OCI-LY1 (cell line): ENCODE measurements at regions not wholly inside any gene's neighbourhood (a gene's known extent, or its start where the extent isn't known, plus 50 kb on each side); places are given as distances from the start of the nearest gene placed in this dataset.

Source experiments
- H2AFZ ChIP-seq: fragments of 200-600 bp; sonication (generic), shearing (Covaris generic); 2 replicates; pipeline ENCODE4 v1.6.0; 2014; ENCODE audit warnings: antibody characterized with exemption, mild to moderate bottlenecking, low read length
- H3F3A ChIP-seq: fragments of 200-600 bp; sonication (generic), shearing (Covaris generic); 2 replicates; pipeline ENCODE4 v1.6.0; 2014; ENCODE audit warnings: mild to moderate bottlenecking, antibody characterized with exemption, low read length, moderate library complexity; ENCODE audit not compliant: insufficient read depth
- H3K27ac ChIP-seq: fragments of 200-600 bp; sonication (generic); 2 replicates; pipeline ENCODE4 v1.5.1; 2014; ENCODE audit warnings: low read length, mixed run types, mild to moderate bottlenecking, low read depth; ENCODE audit not compliant: poor library complexity, severe bottlenecking
- H3K27me3 ChIP-seq: fragments of 200-600 bp; sonication (generic); 2 replicates; pipeline ENCODE4 v1.6.0; 2014; ENCODE audit warnings: antibody characterized with exemption, mild to moderate bottlenecking, low read length, moderate library complexity; ENCODE audit not compliant: insufficient read depth
- H3K36me3 ChIP-seq: fragments of 200-600 bp; sonication (generic); 2 replicates; pipeline ENCODE4 v1.6.1; 2014; ENCODE audit warnings: mild to moderate bottlenecking, antibody characterized with exemption, low read length, moderate library complexity, mixed read lengths; ENCODE audit not compliant: insufficient read depth
- H3K4me1 ChIP-seq: fragments of 200-600 bp; sonication (generic); 2 replicates; pipeline ENCODE4 v1.5.1; 2014; ENCODE audit warnings: mild to moderate bottlenecking, low read length, moderate library complexity; ENCODE audit not compliant: insufficient read depth, severe bottlenecking
- H3K4me2 ChIP-seq: fragments of 200-600 bp; sonication (generic), shearing (Covaris generic); 2 replicates; pipeline ENCODE4 v1.6.1; 2014; ENCODE audit warnings: low read length
- H3K4me3 ChIP-seq: fragments of 200-600 bp; sonication (generic); 2 replicates; pipeline ENCODE4 v1.5.1; 2014; ENCODE audit warnings: low read length, low read depth, mild to moderate bottlenecking, mixed read lengths; ENCODE audit not compliant: poor library complexity, severe bottlenecking
- H3K79me2 ChIP-seq: fragments of 200-600 bp; shearing (Covaris generic); 2 replicates; pipeline ENCODE4 v1.6.1; 2016; ENCODE audit warnings: mixed run types, low read length, mixed read lengths; ENCODE audit not compliant: insufficient read depth
- H3K9ac ChIP-seq: fragments of 200-600 bp; sonication (generic), shearing (Covaris generic); 2 replicates; pipeline ENCODE4 v1.6.1; 2014; ENCODE audit warnings: mild to moderate bottlenecking, low read length, mixed read lengths
- H3K9me2 ChIP-seq: fragments of 200-600 bp; sonication (generic), shearing (Covaris generic); 2 replicates; pipeline ENCODE4 v1.6.1; 2014; ENCODE audit warnings: low read depth, mild to moderate bottlenecking, low read length, mixed read lengths
- H3K9me3 ChIP-seq: fragments of 200-600 bp; shearing (Covaris generic); 2 replicates; pipeline ENCODE4 v1.6.1; 2014; ENCODE audit warnings: low read length, mixed read lengths
- H4K20me1 ChIP-seq: fragments of 200-600 bp; sonication (generic), shearing (Covaris generic); 2 replicates; pipeline ENCODE4 v1.6.0; 2016; ENCODE audit warnings: mild to moderate bottlenecking, low read length; ENCODE audit not compliant: insufficient read depth
- EZH2 ChIP-seq: fragments of 200-600 bp; sonication (generic), shearing (Covaris generic); IDR thresholded peaks from 2 replicates; pipeline ENCODE4 v1.8.0; 2017; ENCODE audit warnings: borderline replicate concordance, mixed run types, mild to moderate bottlenecking, antibody characterized with exemption, low read length, moderate library complexity, mixed read lengths
- TF ChIP-seq, protein P1 (sequence below): fragments of 200-600 bp; sonication (generic), shearing (Covaris generic); IDR thresholded peaks from 2 replicates; pipeline ENCODE4 v1.5.1; 2017; ENCODE audit warnings: mild to moderate bottlenecking, antibody characterized with exemption, low read length, moderate library complexity, mixed read lengths

DNA sequence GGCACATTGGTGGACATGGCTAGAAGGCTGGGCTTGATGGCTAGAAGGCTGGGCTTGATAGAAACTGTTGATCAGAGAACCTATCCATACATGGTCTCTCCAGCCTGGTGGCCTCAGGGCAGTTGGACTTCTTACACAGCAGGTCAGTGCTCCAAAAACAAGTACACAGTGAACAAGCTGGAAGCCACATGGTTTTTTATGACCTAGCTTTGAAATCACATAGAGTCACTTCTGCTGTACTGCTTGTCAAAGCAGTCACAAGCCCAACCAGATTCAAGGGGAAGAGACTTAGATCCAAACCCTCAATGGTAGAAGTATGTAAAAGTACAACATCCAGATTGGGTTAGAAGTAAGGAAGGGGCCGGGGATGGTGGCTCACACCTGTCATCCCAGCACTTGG is 89.4 kb upstream of the HES1 start:
- Histone ChIP-seq H3K4me1 (no peaks in the 10 kb centered on the region), H4K20me1 (no peaks in the 10 kb centered on the region), H3K79me2 (no peaks in the 10 kb centered on the region), H3K9me3 (peaks cover 15% of the 10 kb centered on the region; the same call in 1 of the 2 replicates), H3K27me3 (peaks cover 19% of the 10 kb centered on the region; the same call in 1 of the 2 replicates), H3K36me3 (no peaks in the 10 kb centered on the region), H3F3A (no peaks in the 10 kb centered on the region), H3K27ac (no peak overlapping the region), H3K4me3 (no peak overlapping the region), H3K9ac (no peak overlapping the region), H2AFZ (no peak overlapping the region), H3K4me2 (no peak overlapping the region), H3K9me2 (no peaks in the 10 kb centered on the region)
- TF ChIP-seq, protein P1, sequence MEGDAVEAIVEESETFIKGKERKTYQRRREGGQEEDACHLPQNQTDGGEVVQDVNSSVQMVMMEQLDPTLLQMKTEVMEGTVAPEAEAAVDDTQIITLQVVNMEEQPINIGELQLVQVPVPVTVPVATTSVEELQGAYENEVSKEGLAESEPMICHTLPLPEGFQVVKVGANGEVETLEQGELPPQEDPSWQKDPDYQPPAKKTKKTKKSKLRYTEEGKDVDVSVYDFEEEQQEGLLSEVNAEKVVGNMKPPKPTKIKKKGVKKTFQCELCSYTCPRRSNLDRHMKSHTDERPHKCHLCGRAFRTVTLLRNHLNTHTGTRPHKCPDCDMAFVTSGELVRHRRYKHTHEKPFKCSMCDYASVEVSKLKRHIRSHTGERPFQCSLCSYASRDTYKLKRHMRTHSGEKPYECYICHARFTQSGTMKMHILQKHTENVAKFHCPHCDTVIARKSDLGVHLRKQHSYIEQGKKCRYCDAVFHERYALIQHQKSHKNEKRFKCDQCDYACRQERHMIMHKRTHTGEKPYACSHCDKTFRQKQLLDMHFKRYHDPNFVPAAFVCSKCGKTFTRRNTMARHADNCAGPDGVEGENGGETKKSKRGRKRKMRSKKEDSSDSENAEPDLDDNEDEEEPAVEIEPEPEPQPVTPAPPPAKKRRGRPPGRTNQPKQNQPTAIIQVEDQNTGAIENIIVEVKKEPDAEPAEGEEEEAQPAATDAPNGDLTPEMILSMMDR, result no peak
- no peak for TF ChIP-seq EZH2

DNA sequence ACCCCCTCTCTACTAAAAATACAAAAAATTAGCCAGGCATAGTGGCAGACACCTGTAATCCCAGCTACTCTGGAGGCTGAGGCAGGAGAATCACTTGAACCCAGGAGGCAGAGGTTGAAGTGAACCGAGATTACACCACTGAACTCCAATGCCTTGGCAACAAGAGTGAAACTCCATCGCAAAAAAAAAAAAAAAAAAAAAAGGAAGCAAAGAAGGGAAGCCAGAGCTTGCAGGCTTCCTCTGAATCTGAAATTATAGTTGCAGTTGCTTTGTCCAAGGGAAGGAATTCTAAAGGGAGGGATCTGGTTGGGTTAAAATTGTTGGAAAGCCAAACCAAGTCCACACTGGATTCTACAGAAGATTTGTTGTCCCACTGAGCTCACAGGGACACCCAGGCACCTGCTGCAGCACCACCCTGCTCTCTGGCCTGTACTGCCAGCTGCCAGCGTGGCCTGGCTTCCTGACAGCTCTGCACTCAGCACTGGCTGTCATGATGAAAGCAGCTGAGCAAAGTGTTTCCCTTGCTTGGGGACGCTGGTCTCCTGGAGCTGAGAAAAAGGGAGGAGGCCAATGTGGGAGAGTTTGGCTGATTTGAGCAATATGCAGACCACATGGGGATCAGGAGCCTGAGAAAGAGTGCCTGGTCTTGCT is 88.8 kb upstream of the HES1 start:
- Histone ChIP-seq H3K79me2 (no peaks in the 10 kb centered on the region), H3K9ac (no peak overlapping the region), H3K4me2 (no peak overlapping the region), H3K4me3 (no peak overlapping the region), H4K20me1 (no peaks in the 10 kb centered on the region), H3K9me2 (no peaks in the 10 kb centered on the region), H3K36me3 (no peaks in the 10 kb centered on the region), H3F3A (no peaks in the 10 kb centered on the region), H3K4me1 (no peaks in the 10 kb centered on the region), H3K9me3 (peaks cover 16% of the 10 kb centered on the region; the same call in 1 of the 2 replicates), H3K27ac (no peak overlapping the region), H3K27me3 (peaks cover 19% of the 10 kb centered on the region; the same call in 1 of the 2 replicates), H2AFZ (no peak overlapping the region)
- TF ChIP-seq, protein P1, result no peak
- no peak for TF ChIP-seq EZH2

DNA sequence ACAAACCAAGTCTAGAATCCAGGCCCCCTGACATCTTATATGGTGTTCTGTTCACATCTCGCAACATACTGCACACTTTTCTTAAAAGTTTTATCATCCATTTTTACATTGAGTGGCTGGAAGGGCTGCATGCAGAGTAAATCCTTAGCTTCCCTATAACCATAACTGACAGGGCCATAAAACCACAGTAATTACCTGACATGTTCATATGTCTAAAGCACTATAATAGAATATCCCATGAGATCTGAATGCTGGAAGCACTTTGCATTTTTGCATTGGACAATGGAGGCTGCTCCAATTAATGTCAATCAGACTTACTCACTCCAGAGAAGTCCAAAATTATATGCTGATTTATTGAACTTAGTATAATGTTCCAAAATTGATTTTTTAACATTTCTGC is 86.6 kb upstream of the HES1 start:
- Histone ChIP-seq H4K20me1 (no peaks in the 10 kb centered on the region), H2AFZ (no peak overlapping the region), H3K9me3 (peaks cover 16% of the 10 kb centered on the region; the same call in 1 of the 2 replicates), H3K4me2 (no peak overlapping the region), H3K9ac (no peak overlapping the region), H3F3A (no peaks in the 10 kb centered on the region), H3K4me1 (no peaks in the 10 kb centered on the region), H3K4me3 (no peak overlapping the region), H3K36me3 (no peaks in the 10 kb centered on the region), H3K27ac (no peak overlapping the region), H3K9me2 (no peaks in the 10 kb centered on the region), H3K79me2 (no peaks in the 10 kb centered on the region), H3K27me3 (peaks cover 11% of the 10 kb centered on the region; the same call in 1 of the 2 replicates)
- TF ChIP-seq EZH2, result no peak
- TF ChIP-seq, protein P1, result no peak
